CD14-positive monocyte (primary cell): ENCODE measurements at regions not wholly inside any gene's neighbourhood (a gene's known extent, or its start where the extent isn't known, plus 50 kb on each side); places are given as distances from the start of the nearest gene placed in this dataset.

Source experiments
- DNase-seq, 3 donors: peaks; one replicate each; pipeline ENCODE4 v3.0.0-alpha.2; 2011 to 2022
- H2AFZ ChIP-seq: 2 replicates; pipeline ENCODE4 v1.6.0; 2012; ENCODE audit warnings: mild to moderate bottlenecking, low read depth, low read length, inconsistent platforms; ENCODE audit not compliant: insufficient read depth, poor library complexity, severe bottlenecking
- H3K27ac ChIP-seq, 2 donors: 1 replicate in 1 of 2; 2 replicates in 1 of 2; pipeline ENCODE4 v1.5.1; 2012 to 2013; ENCODE audit warnings: low read length in 2 of 2, control low read depth in 1 of 2, inconsistent platforms in 1 of 2, low read depth in 1 of 2, mild to moderate bottlenecking in 1 of 2
- H3K27me3 ChIP-seq, 2 donors: one replicate each; pipeline versions ENCODE4 v1.6.0 to v1.6.1; 2011 to 2013; ENCODE audit warnings: low read length in 2 of 2; ENCODE audit not compliant: control insufficient read depth in 2 of 2, insufficient read depth in 2 of 2
- H3K36me3 ChIP-seq, 2 donors: replicated peaks in 1 of 2; 1 replicate in 1 of 2; 2 replicates in 1 of 2; pipeline versions ENCODE4 v1.5.1 to v1.6.1; 2012 to 2013; ENCODE audit warnings: low read length in 2 of 2, control low read depth in 1 of 2, inconsistent platforms in 1 of 2, mild to moderate bottlenecking in 1 of 2; ENCODE audit not compliant: insufficient read depth in 2 of 2, control insufficient read depth in 1 of 2
- H3K4me1 ChIP-seq, 2 donors: 1 replicate in 1 of 2; 2 replicates in 1 of 2; pipeline versions ENCODE4 v1.5.1 to v1.6.1; 2012 to 2013; ENCODE audit warnings: low read length in 2 of 2, control low read depth in 1 of 2, inconsistent platforms in 1 of 2, mild to moderate bottlenecking in 1 of 2, moderate library complexity in 1 of 2; ENCODE audit not compliant: insufficient read depth in 2 of 2, control insufficient read depth in 1 of 2
- H3K4me2 ChIP-seq: replicated peaks from 2 replicates; pipeline ENCODE3; 2012; ENCODE audit warnings: low read length, moderate library complexity, mild to moderate bottlenecking; ENCODE audit not compliant: poor library complexity, severe bottlenecking; ENCODE audit errors: extremely low read depth
- H3K4me3 ChIP-seq, 3 experiments: fragments of 200-600 bp in 1 of 3; sonication (generic) in 1 of 3; replicated peaks in 1 of 3; 1 replicate in 2 of 3; 2 replicates in 1 of 3; pipeline ENCODE4 v1.5.1; 2011 to 2013; ENCODE audit warnings: low read length in 3 of 3, mild to moderate bottlenecking in 3 of 3, control low read depth in 2 of 3, low read depth in 2 of 3, inconsistent platforms in 1 of 3, moderate library complexity in 1 of 3
- H3K79me2 ChIP-seq: 2 replicates; pipeline ENCODE4 v1.6.0; 2012; ENCODE audit warnings: mild to moderate bottlenecking, control low read depth, inconsistent platforms, low read length, moderate library complexity; ENCODE audit not compliant: insufficient read depth
- H3K9ac ChIP-seq: 2 replicates; pipeline ENCODE4 v1.6.0; 2017; ENCODE audit warnings: low read length, mild to moderate bottlenecking; ENCODE audit not compliant: insufficient read depth, poor library complexity, severe bottlenecking
- H3K9me3 ChIP-seq, 2 donors: replicated peaks in 1 of 2; 1 replicate in 1 of 2; 2 replicates in 1 of 2; pipeline versions ENCODE4 v1.5.1 to v1.6.1; 2012 to 2013; ENCODE audit warnings: low read length in 2 of 2, control low read depth in 1 of 2; ENCODE audit not compliant: control insufficient read depth in 1 of 2, insufficient read depth in 1 of 2
- H4K20me1 ChIP-seq: 2 replicates; pipeline ENCODE4 v1.6.0; 2012; ENCODE audit warnings: mild to moderate bottlenecking, low read length, control low read depth, moderate library complexity; ENCODE audit not compliant: insufficient read depth
- H3K27ac Mint-ChIP-seq, 7 donors: one replicate each; pipeline ENCODE4 v1.8.0; 2020; ENCODE audit warnings: mild to moderate bottlenecking in 7 of 7, mixed read lengths in 7 of 7, moderate library complexity in 6 of 7, inconsistent platforms in 2 of 7
- H3K27me3 Mint-ChIP-seq, 3 donors: one replicate each; pipeline ENCODE4 v1.8.0; 2021 to 2022; ENCODE audit warnings: low read depth in 3 of 3, mild to moderate bottlenecking in 3 of 3, mixed read lengths in 3 of 3, moderate library complexity in 3 of 3, inconsistent platforms in 1 of 3
- H3K36me3 Mint-ChIP-seq, 2 donors: one replicate each; pipeline ENCODE4 v1.8.0; 2020; ENCODE audit warnings: mixed read lengths in 2 of 2, inconsistent platforms in 1 of 2, mild to moderate bottlenecking in 1 of 2
- H3K4me1 Mint-ChIP-seq: one replicate; pipeline ENCODE4 v1.8.0; 2020; ENCODE audit warnings: mild to moderate bottlenecking, mixed read lengths
- H3K4me3 Mint-ChIP-seq, 2 donors: one replicate each; pipeline ENCODE4 v1.8.0; 2020; ENCODE audit warnings: mild to moderate bottlenecking in 2 of 2, mixed read lengths in 2 of 2, moderate library complexity in 1 of 2
- H3K9me3 Mint-ChIP-seq, 7 donors: one replicate each; pipeline ENCODE4 v1.8.0; 2020 to 2022; ENCODE audit warnings: mixed read lengths in 7 of 7, mild to moderate bottlenecking in 6 of 7, moderate library complexity in 6 of 7, inconsistent platforms in 2 of 7
- WGBS: methylation state at CpG from one replicate; pipeline ENCODE4 v1.1.5; 2013; ENCODE audit warnings: missing lambda C conversion rate; ENCODE audit not compliant: insufficient coverage; 5-methylcytosine and 5-hydroxymethylcytosine counted together
- intact Hi-C, 2 donors: fragments of 100-400 bp; cut with micrococcal nuclease; formaldehyde crosslinking; loops; one replicate each; pipeline versions ENCODE4 v1.15.0 to v1.15.1; 2023
- TF ChIP-seq, protein P1 (sequence below): fragments of 200-600 bp; IDR thresholded peaks from one replicate; pipeline ENCODE4 v1.8.0; 2022; ENCODE audit warnings: antibody characterized with exemption, mild to moderate bottlenecking

DNA sequence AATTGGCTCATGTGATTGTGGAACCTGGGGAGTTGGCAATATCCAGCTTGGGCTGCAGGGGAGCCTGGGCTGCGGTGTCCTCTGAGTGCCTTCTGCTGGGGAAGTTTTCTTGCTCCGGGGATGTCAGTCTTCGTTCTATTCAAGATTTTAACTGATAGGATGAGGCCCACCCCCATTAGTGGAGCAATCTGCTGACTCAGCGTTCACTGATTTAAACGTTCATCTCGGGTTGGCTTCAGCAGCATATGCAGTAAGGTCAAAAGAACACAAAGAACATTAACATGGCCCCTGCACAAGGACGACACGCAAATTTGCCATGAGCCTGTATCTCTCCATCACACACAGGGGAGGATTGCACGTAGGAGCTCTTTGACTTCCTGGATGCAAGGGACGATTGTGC lies 360.6 kb upstream of the ADARB2 start:
- no peak overlapping the region for H3K4me3 ChIP-seq
- no peaks in the 10 kb centered on the region for H3K4me1 ChIP-seq
- H3K9me3 ChIP-seq: peaks cover 3 to 17% of the 10 kb centered on the region in 2 donors
- intact Hi-C loops: no loop called here
- H3K79me2 ChIP-seq: no peaks in the 10 kb centered on the region
- H2AFZ ChIP-seq: no peak overlapping the region
- TF ChIP-seq, protein P1, sequence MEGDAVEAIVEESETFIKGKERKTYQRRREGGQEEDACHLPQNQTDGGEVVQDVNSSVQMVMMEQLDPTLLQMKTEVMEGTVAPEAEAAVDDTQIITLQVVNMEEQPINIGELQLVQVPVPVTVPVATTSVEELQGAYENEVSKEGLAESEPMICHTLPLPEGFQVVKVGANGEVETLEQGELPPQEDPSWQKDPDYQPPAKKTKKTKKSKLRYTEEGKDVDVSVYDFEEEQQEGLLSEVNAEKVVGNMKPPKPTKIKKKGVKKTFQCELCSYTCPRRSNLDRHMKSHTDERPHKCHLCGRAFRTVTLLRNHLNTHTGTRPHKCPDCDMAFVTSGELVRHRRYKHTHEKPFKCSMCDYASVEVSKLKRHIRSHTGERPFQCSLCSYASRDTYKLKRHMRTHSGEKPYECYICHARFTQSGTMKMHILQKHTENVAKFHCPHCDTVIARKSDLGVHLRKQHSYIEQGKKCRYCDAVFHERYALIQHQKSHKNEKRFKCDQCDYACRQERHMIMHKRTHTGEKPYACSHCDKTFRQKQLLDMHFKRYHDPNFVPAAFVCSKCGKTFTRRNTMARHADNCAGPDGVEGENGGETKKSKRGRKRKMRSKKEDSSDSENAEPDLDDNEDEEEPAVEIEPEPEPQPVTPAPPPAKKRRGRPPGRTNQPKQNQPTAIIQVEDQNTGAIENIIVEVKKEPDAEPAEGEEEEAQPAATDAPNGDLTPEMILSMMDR: no peak
- no peak for DNase-seq
- H3K9me3 Mint-ChIP-seq: peaks cover 0 to 18% (median 4%) of the 10 kb centered on the region in 7 donors
- no peaks in the 10 kb centered on the region for H3K36me3 ChIP-seq
- no peak overlapping the region for H3K27ac ChIP-seq
- no peaks in the 10 kb centered on the region for H3K27me3 ChIP-seq
- H3K9ac ChIP-seq: no peak overlapping the region
- H3K36me3 Mint-ChIP-seq: no peaks in the 10 kb centered on the region
- H3K4me3 Mint-ChIP-seq: no peak overlapping the region
- H4K20me1 ChIP-seq: no peaks in the 10 kb centered on the region
- 86% methylated on average over 6 of the region's 10 CpGs for WGBS
- H3K4me2 ChIP-seq: no peak overlapping the region
- H3K4me1 Mint-ChIP-seq: no peaks in the 10 kb centered on the region
- no peaks in the 10 kb centered on the region for H3K27me3 Mint-ChIP-seq
- H3K27ac Mint-ChIP-seq: no peak overlapping the region

DNA sequence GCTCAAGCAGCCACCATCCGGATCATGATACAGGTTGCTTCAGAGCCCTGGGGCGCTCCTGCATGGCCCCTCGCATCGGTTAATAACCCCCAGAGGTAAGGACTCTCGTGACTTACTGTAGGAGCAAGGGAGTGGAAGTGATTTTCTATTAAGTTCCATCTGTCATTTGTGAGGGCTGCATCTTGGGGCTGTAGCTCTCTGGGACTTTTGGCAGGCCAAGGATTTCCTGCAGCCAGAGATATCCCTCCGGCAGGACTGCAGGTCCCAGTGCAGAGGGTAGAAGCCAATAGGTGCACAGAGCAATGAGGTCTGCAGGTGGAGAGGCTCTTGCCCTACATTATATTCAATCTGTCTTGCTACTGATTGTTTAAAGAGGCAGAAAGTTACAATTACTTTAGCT lies 356.8 kb upstream of the ADARB2 start:
- H3K27me3 Mint-ChIP-seq: peaks cover 0 to 2% (median 0%) of the 10 kb centered on the region in 3 donors
- intact Hi-C loops: no loop called here
- TF ChIP-seq, protein P1: no peak

More for the DNA sequence above, 356.8 kb upstream of the ADARB2 start:
- H3K27ac ChIP-seq: no peak overlapping the region
- WGBS: 100% methylated on average over 4 of the region's 6 CpGs
- no peak overlapping the region for H3K4me2 ChIP-seq
- peaks cover under 1 to 12% of the 10 kb centered on the region in 2 donors for H3K9me3 ChIP-seq
- no peaks in the 10 kb centered on the region for H3K27me3 ChIP-seq
- Mint-ChIP-seq H3K4me3 (no peak overlapping the region), H3K36me3 (no peaks in the 10 kb centered on the region), H3K4me1 (no peaks in the 10 kb centered on the region), H3K9me3 (peaks cover 0 to 15% (median 5%) of the 10 kb centered on the region in 7 donors), H3K27ac (no peak overlapping the region)
- H4K20me1 ChIP-seq: no peaks in the 10 kb centered on the region
- H3K79me2 ChIP-seq: no peaks in the 10 kb centered on the region
- no peak overlapping the region for H2AFZ ChIP-seq
- H3K4me1 ChIP-seq: no peaks in the 10 kb centered on the region
- DNase-seq: no peak
- H3K4me3 ChIP-seq: no peak overlapping the region
- H3K36me3 ChIP-seq: no peaks in the 10 kb centered on the region
- no peak overlapping the region for H3K9ac ChIP-seq
